HCT116 (cell line): ENCODE measurements at regions not wholly inside any gene's neighbourhood (a gene's known extent, or its start where the extent isn't known, plus 50 kb on each side); places are given as distances from the start of the nearest gene placed in this dataset.

ENCODE experiments used
- ATAC-seq: fragments of 200-7000 bp; cut with Tn5 transposase; 2 replicates; pipeline ENCODE4 v1.9.1; 2020; ENCODE audit warnings: mild to moderate bottlenecking, moderate library complexity
- BruUV-seq: library from RNA; stranded (reverse); fragments of 400-500 nt; replicated peaks from 2 replicates; lab custom pipeline; 2021; lab: Mats Ljungman, UMichigan
- CTCF ChIA-PET: fragments of 300-600 bp; sonication (Branson Sonifier 250); formaldehyde crosslinking; loops from one replicate; lab custom pipeline; 2021; ENCODE audit warnings: antibody characterized with exemption; lab: Charles Lee
- POLR2A ChIA-PET: fragments of 300-600, 350-600 bp; sonication (Branson Sonifier 250); formaldehyde crosslinking; loops from one replicate; lab custom pipeline; 2021; ENCODE audit warnings: antibody characterized with exemption; lab: Charles Lee
- RAD21 ChIA-PET, 2 experiments: fragments of 300-600 bp; sonication (Branson Sonifier 250); formaldehyde crosslinking; loops; one replicate each; lab custom pipeline; 2023; ENCODE audit warnings: low total read pairs in 2 of 2; ENCODE audit not compliant: uncharacterized antibody in 2 of 2, unreplicated experiment in 2 of 2, low non-redundant PET in 1 of 2; lab: Charles Lee
- DNase-seq: peaks from one replicate; pipeline ENCODE4 v3.0.0-alpha.2; 2010; ENCODE audit warnings: low read depth, low spot score
- H2AFZ ChIP-seq: fragments of 200-600 bp; shearing (Covaris generic), sonication (generic); 2 replicates; pipeline ENCODE4 v1.6.1; 2017; ENCODE audit warnings: low read depth, mixed run types, mixed read lengths, antibody characterized with exemption, low read length; ENCODE audit not compliant: poor library complexity, severe bottlenecking
- H3K27ac ChIP-seq: 2 replicates; pipeline ENCODE4 v1.5.1; 2012; ENCODE audit warnings: low read depth, low read length
- H3K27me3 ChIP-seq: fragments of 200-600 bp; sonication (generic); 2 replicates; pipeline ENCODE4 v1.6.1; 2016; ENCODE audit warnings: mixed run types, low read length, mixed read lengths; ENCODE audit not compliant: insufficient read depth
- H3K36me3 ChIP-seq, 2 experiments: fragments of 200-500 bp in 1 of 2; fragments of 200-600 bp in 1 of 2; sonication (Bioruptor generic) in 1 of 2; sonication (generic) in 1 of 2; 2 replicates each; pipeline versions ENCODE4 v1.5.1 to v1.6.1; 2014 to 2016; ENCODE audit warnings: low read length in 2 of 2, inconsistent platforms in 1 of 2, mixed read lengths in 1 of 2, mixed run types in 1 of 2; ENCODE audit not compliant: insufficient read depth in 2 of 2, control insufficient read depth in 1 of 2
- H3K4me1 ChIP-seq, 2 experiments: fragments of 200-600 bp in 1 of 2; sonication (generic) in 1 of 2; 2 replicates each; pipeline versions ENCODE4 v1.5.1 to v1.6.1; 2012 to 2017; ENCODE audit warnings: low read length in 2 of 2, inconsistent platforms in 1 of 2, mild to moderate bottlenecking in 1 of 2, mixed read lengths in 1 of 2, mixed run types in 1 of 2, moderate library complexity in 1 of 2; ENCODE audit not compliant: insufficient read depth in 2 of 2, control insufficient read depth in 1 of 2
- H3K4me2 ChIP-seq: fragments of 200-600 bp; sonication (generic); 2 replicates; pipeline ENCODE4 v1.6.1; 2017; ENCODE audit warnings: mixed run types, low read length, mixed read lengths
- H3K4me3 ChIP-seq, 2 experiments: fragments of 200-600 bp in 1 of 2; sonication (generic) in 1 of 2; replicated peaks in 1 of 2; 2 replicates each; pipeline ENCODE4 v1.5.1; 2011 to 2016; ENCODE audit warnings: low read length in 2 of 2, control low read depth in 1 of 2, low read depth in 1 of 2, mild to moderate bottlenecking in 1 of 2, mixed read lengths in 1 of 2, mixed run types in 1 of 2
- H3K79me2 ChIP-seq: fragments of 200-600 bp; sonication (generic); 2 replicates; pipeline ENCODE4 v1.6.1; 2017; ENCODE audit warnings: mild to moderate bottlenecking, mixed run types, low read length, moderate library complexity, mixed read lengths; ENCODE audit not compliant: insufficient read depth
- H3K9ac ChIP-seq: fragments of 200-600 bp; sonication (generic); 2 replicates; pipeline ENCODE4 v1.6.1; 2016; ENCODE audit warnings: low read length, mixed read lengths
- H3K9me2 ChIP-seq: fragments of 200-600 bp; sonication (generic), shearing (Covaris generic); 2 replicates; pipeline ENCODE4 v1.6.1; 2017; ENCODE audit warnings: mixed run types, mild to moderate bottlenecking, moderate library complexity; ENCODE audit not compliant: insufficient read depth
- H3K9me3 ChIP-seq, 2 experiments: fragments of 200-500 bp in 1 of 2; fragments of 200-600 bp in 1 of 2; sonication (Bioruptor generic) in 1 of 2; sonication (generic) in 1 of 2; 2 replicates each; pipeline ENCODE4 v1.6.1; 2014 to 2017; ENCODE audit warnings: low read length in 2 of 2, mixed read lengths in 2 of 2, inconsistent platforms in 1 of 2, low read depth in 1 of 2, mild to moderate bottlenecking in 1 of 2, mixed run types in 1 of 2, moderate library complexity in 1 of 2; ENCODE audit not compliant: control insufficient read depth in 1 of 2, insufficient read depth in 1 of 2
- H4K20me1 ChIP-seq: fragments of 200-600 bp; sonication (generic), shearing (Covaris generic); 2 replicates; pipeline ENCODE4 v1.6.1; 2017; ENCODE audit warnings: mixed run types, mild to moderate bottlenecking, moderate library complexity; ENCODE audit not compliant: insufficient read depth
- CTCF ChIP-seq, 3 experiments: fragments of 200-600 bp in 1 of 3; sonication (generic) in 1 of 3; IDR thresholded peaks in 2 of 3; conservative IDR thresholded peaks in 1 of 3; 2 replicates each; pipeline ENCODE4 v1.5.1; 2012 to 2017; ENCODE audit warnings: low read depth in 2 of 3, low read length in 2 of 3, antibody characterized with exemption in 1 of 3, borderline replicate concordance in 1 of 3, control low read depth in 1 of 3, mild to moderate bottlenecking in 1 of 3, mixed read lengths in 1 of 3, mixed run types in 1 of 3, moderate library complexity in 1 of 3; ENCODE audit not compliant: insufficient read depth in 1 of 3
- EZH2phosphoT487 ChIP-seq: fragments of 200-600 bp; IDR thresholded peaks from 2 replicates; pipeline ENCODE4 v1.6.1; 2018; ENCODE audit warnings: antibody characterized with exemption, borderline replicate concordance
- JUND ChIP-seq: IDR thresholded peaks from 2 replicates; pipeline ENCODE4 v1.6.1; 2012
- SIN3A ChIP-seq: IDR thresholded peaks from 2 replicates; pipeline ENCODE4 v1.6.1; 2012; ENCODE audit warnings: low read depth
- ZBTB33 ChIP-seq: IDR thresholded peaks from 2 replicates; pipeline ENCODE4 v1.6.1; 2011; ENCODE audit warnings: mild to moderate bottlenecking, low read length, moderate library complexity; ENCODE audit not compliant: insufficient replicate concordance; ENCODE audit errors: extremely low read depth
- intact Hi-C: fragments of 100-400 bp; cut with micrococcal nuclease; formaldehyde crosslinking; loops from 2 replicates; pipeline ENCODE4 v1.10.0; 2022

GRCh38 chr2:89833116-89833779 lies 1141.8 kb downstream of the RPIA start:
- ChIA-PET RAD21 (no interaction called here), CTCF (no interaction called here), POLR2A (no interaction called here)
- H4K20me1 ChIP-seq: no peaks in the 10 kb centered on the region
- no peaks in the 10 kb centered on the region for H3K27me3 ChIP-seq
- no peaks in the 10 kb centered on the region for H3K4me1 ChIP-seq
- no peaks in the 10 kb centered on the region for H3K79me2 ChIP-seq
- no peak overlapping the region for H3K9ac ChIP-seq
- no peak overlapping the region for H3K27ac ChIP-seq
- no TSS peak for BruUV-seq
- no peak overlapping the region for H3K4me3 ChIP-seq
- peak; percentile 49; the same call in 1 of the 2 replicates for ATAC-seq
- no peak overlapping the region for H3K4me2 ChIP-seq
- H3K9me2 ChIP-seq: no peaks in the 10 kb centered on the region
- DNase-seq: no peak
- TF ChIP-seq ZBTB33 (no peak), JUND (no peak), EZH2phosphoT487 (no peak), SIN3A (no peak), CTCF (IDR thresholded peaks at IDR 0.05 in 2 of 3, conservative IDR thresholded peaks at IDR 0.05 in 1 of 3; ENCODE audit: borderline replicate concordance in 1 of 3, insufficient read depth in 1 of 3, low read depth in 2 of 3, low read length in 2 of 3) (no peak)
- H3K36me3 ChIP-seq: no peaks in the 10 kb centered on the region
- H3K9me3 ChIP-seq: no peaks in the 10 kb centered on the region; a peak in 1 of 4 replicates
- intact Hi-C loops: no loop called here
- no peak overlapping the region for H2AFZ ChIP-seq
